ENCODE measurements at regions not wholly inside any gene's neighbourhood (a gene's known extent, or its start where the extent isn't known, plus 50 kb on each side); places are given as distances from the start of the nearest gene placed in this dataset.

GRCh38 chr10:62582804-62583208, 208.6 kb downstream of the ZNF365 start:
- H3K4me1 Mint-ChIP-seq, result no peaks in the 10 kb centered on the region
- no peak overlapping the region for H4K5ac ChIP-seq (ENCODE audit: insufficient read length, low read depth, low read length)
- H3K27ac Mint-ChIP-seq, result no peak overlapping the region
- H3K23ac ChIP-seq (ENCODE audit: insufficient read length, low read depth, low read length), result no peak overlapping the region
- no peak overlapping the region for H2BK5ac ChIP-seq (ENCODE audit: insufficient read length, low read length)
- no peak overlapping the region for H2AFZ ChIP-seq (ENCODE audit: low read length)
- H3K27ac ChIP-seq (ENCODE audit: insufficient read length, low read depth, low read length), result no peak overlapping the region
- H4K91ac ChIP-seq (ENCODE audit: insufficient read length, low read depth, low read length), result no peak overlapping the region
- peaks cover 0 to 3% of the 10 kb centered on the region in 2 experiments; a peak in 1 of 5 replicates for H3K9me3 Mint-ChIP-seq
- no peak overlapping the region for H2BK15ac ChIP-seq (ENCODE audit: low read depth, low read length)
- H2BK120ac ChIP-seq (ENCODE audit: low read depth, low read length, poor library complexity, severe bottlenecking), result no peak overlapping the region
- no peak for TF ChIP-seq CTCF (conservative IDR thresholded peaks at IDR 0.05)
- H3T11ph ChIP-seq (ENCODE audit: low read length), result no peak overlapping the region
- H4K20me1 ChIP-seq (ENCODE audit: control insufficient read depth, insufficient read depth, insufficient read length), result no peaks in the 10 kb centered on the region
- no peak overlapping the region for H3K56ac ChIP-seq (ENCODE audit: insufficient read length, low read depth, low read length)
- DNase-seq, result no peak
- H2BK20ac ChIP-seq (ENCODE audit: low read depth, low read length, poor library complexity, severe bottlenecking), result no peak overlapping the region
- H3K27me3 Mint-ChIP-seq (ENCODE audit: low read depth), result no peaks in the 10 kb centered on the region; the same call in 1 of the 2 replicates
- H3K14ac ChIP-seq (ENCODE audit: insufficient read depth, low read length), result no peak overlapping the region
- H3K79me1 ChIP-seq (ENCODE audit: insufficient read depth, low read depth, low read length, poor library complexity, severe bottlenecking), result no peaks in the 10 kb centered on the region
- no peak overlapping the region for H3K4ac ChIP-seq (ENCODE audit: low read depth, low read length)
- no peaks in the 10 kb centered on the region for H3K27me3 ChIP-seq (ENCODE audit: insufficient read depth, low read length)
- H4K8ac ChIP-seq (replicated peaks; ENCODE audit: insufficient read length, low read depth, low read length), result no peak overlapping the region
- H3K79me2 ChIP-seq (ENCODE audit: insufficient read depth, low read length), result no peaks in the 10 kb centered on the region
- H3K23me2 ChIP-seq (ENCODE audit: insufficient read length, low read depth, low read length, poor library complexity, severe bottlenecking), result no peaks in the 10 kb centered on the region
- no CpG with 5 or more reads among the region's 7 CpGs for WGBS (ENCODE audit: extremely low coverage, insufficient read length, low lambda C conversion rate)
- no peak overlapping the region for H3K4me2 ChIP-seq (ENCODE audit: insufficient read depth, insufficient read length, low read length)
- H2BK12ac ChIP-seq (ENCODE audit: insufficient read length, low read depth, low read length), result no peak overlapping the region
- no peaks in the 10 kb centered on the region for H3K4me1 ChIP-seq (ENCODE audit: insufficient read depth, low read length)
- no peak overlapping the region for H3K9ac ChIP-seq (ENCODE audit: extremely low read depth, insufficient read length, low read length)
- H3K4me3 Mint-ChIP-seq, result no peak overlapping the region
- H3K9me3 ChIP-seq (ENCODE audit: control insufficient read depth, low read depth, low read length), result no peaks in the 10 kb centered on the region
- H3K18ac ChIP-seq (ENCODE audit: insufficient read length, low read depth, low read length), result no peak overlapping the region
- no peak overlapping the region for H2AK5ac ChIP-seq (ENCODE audit: insufficient read length, low read length)
- H3K36me3 Mint-ChIP-seq (ENCODE audit: insufficient read depth in 1 of 3, low read depth in 3 of 3), result no peaks in the 10 kb centered on the region

All from H9 (cell line).